ENCODE measurements at regions not wholly inside any gene's neighbourhood (a gene's known extent, or its start where the extent isn't known, plus 50 kb on each side); places are given as distances from the start of the nearest gene placed in this dataset.
A peak's percentile ranks its signal among the peaks of the same experiment; 100 is the strongest.

DNA sequence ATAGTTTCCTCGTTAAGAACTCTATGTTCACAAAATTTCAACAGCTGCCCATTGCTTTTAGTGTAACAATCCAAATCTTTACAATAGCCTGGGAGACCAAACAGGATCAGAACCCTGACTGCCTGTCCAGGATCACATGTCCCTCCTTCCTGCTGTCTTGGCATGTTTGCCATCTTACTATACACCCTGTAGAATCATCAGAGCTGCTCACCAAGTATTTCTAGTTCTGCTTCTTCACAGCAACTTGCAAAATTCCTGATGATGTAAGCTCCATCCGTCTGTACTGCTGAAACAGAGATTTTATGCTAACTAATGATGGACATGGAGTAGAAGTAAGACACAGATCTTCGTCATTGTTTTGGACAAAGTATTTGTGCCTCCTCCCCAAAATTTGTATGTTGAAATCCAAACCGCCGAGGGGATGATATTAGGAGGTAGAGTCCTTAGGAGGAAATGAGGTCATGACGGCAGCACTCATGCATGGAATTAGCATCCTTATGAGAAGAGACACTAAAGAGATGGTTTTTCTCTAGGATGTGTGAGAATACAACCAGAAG is 464.9 kb upstream of the BRINP1 start:
- DNase-seq (ENCODE audit: low read depth): no peak
- in situ Hi-C loops (cut with HindIII; ENCODE audit: low pct_unique_long_range_greater_than_20kb, low sequenced_read_pairs): no loop called here

DNA sequence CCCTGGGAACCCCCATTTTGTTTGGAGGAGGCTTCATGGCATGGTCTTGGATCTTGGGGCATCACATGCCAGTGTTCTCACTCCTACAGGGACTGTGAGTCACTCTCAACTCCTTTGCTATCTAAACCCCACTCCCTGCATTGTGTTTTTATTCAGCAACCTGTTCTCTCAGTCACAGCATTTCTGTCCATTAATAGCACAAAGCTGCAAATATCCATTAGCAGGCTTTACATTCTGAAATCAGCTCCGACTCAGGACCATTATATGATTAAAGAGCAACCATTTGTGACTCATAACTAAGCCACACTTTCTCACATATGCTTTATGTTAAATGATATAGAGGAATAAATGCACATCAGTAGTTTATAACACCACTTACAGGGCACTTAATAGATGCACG is 462.1 kb upstream of the BRINP1 start:
- no peak for DNase-seq (ENCODE audit: low read depth)
- in situ Hi-C loops (cut with HindIII; ENCODE audit: low pct_unique_long_range_greater_than_20kb, low sequenced_read_pairs): no loop called here

DNA sequence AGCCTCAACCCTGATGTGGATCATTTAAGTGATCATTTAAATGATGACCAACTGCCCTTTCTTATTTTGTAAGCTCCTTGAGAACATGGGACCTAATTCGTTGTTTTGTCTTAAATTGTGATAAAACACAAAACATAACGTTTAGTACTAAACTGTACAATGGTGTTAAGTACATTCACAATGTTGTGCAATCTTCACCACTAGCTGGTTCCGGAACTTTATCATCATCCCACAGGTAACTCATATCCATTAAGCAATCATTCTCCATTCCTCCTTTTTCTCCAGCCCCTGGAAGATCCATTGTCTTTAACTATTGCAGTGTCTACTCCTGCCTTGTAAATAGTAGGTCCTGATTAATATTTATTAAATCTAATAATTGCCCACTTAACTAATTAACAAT is 460.5 kb upstream of the BRINP1 start:
- no peak for DNase-seq (ENCODE audit: low read depth)
- in situ Hi-C loops (cut with HindIII; ENCODE audit: low pct_unique_long_range_greater_than_20kb, low sequenced_read_pairs): no loop called here

DNA sequence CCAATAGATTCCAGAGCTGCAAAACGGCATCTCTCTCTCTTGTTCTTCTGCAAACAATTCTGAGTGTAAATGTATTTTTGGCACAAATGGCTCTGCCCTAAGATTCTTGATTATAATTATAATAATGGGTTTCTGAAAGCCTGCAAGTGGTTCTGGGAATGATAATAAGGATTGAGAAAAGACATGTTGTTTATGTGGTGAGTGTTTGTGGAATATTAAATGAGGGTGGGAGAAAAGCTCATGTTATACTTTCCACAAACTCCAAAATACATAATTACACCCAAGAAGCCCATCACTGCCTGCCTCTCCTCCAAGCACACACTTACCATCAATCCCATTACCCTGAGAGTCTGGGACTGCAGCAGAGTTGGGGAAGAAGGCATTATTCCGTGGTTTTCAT is 460.0 kb upstream of the BRINP1 start:
- DNase-seq (ENCODE audit: low read depth): no peak
- in situ Hi-C loops (cut with HindIII; ENCODE audit: low pct_unique_long_range_greater_than_20kb, low sequenced_read_pairs): no loop called here

DNA sequence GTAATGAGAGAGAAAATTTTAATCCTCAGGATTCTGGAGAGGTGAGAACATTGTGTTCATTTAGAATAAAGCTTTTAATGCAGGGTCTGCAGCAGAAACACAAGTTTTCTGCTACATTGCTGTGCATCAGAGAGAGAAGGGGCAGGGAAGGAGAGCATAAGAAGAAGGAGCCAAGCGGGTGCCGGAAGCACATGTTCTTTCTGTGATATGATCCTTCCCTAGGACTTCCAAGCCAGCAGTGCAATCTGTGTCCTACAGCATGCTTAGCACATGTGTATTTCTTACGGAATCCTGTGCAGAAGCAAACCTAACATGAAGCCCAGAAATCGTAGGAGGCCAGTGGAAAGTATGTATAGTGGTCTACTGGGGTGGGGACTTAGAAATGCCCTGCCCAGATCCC is 458.3 kb upstream of the BRINP1 start:
- DNase-seq (ENCODE audit: low read depth): no peak
- in situ Hi-C loops (cut with HindIII; ENCODE audit: low pct_unique_long_range_greater_than_20kb, low sequenced_read_pairs): no loop called here

DNA sequence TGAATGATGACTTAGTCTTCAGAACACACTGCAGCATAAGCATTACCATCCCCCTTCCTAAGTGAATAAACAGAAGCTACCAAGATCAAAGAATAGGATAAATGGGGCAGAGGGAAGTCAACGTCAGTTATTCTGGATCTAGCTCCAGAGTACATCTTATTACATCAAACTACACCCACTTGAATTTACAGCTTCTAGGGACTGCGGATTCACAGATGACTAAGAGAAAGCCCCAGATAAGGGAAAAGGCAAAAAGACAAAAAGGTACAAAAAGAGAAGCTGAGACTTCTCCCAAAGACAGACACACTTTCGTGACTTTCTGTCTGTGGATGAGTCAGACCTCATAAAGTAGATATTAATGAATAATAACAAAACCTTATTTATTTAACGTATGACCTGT is 457.9 kb upstream of the BRINP1 start:
- in situ Hi-C loops (cut with HindIII; ENCODE audit: low pct_unique_long_range_greater_than_20kb, low sequenced_read_pairs): no loop called here
- no peak for DNase-seq (ENCODE audit: low read depth)

DNA sequence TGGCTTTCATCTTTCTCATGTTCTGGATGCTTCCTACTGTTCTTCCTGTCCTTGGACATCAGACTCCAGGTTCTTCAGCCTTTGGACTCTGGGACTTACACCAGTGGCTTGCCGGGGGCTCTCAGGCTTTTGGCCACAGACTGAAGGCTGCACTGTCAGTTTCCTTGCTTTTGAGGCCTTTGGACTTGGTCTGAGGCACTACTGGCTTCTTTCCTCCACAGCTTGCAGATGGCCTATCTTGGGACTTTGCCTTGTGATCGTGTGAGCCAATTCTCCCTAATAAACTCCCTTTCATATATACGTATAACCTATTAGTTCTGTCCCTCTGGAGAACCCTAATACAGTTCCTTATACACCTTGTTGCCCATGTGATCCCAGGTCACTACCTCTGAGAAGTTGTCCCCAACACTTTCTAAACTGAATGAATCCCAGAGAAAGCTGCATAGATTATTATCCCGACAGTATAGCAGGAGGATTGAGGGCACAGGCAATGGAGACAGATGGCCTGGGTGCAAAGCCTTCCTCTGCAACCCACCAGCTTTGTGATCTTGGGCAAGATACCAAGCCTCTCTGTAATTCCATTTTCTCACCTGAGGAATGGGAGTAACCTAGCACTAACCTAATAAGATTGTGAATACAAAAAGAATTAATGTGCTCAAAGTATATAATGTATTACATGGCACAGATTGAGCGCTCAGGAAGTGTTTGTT is 449.6 kb upstream of the BRINP1 start:
- in situ Hi-C loops (cut with HindIII; ENCODE audit: low pct_unique_long_range_greater_than_20kb, low sequenced_read_pairs): no loop called here
- DNase-seq (ENCODE audit: low read depth): no peak

DNA sequence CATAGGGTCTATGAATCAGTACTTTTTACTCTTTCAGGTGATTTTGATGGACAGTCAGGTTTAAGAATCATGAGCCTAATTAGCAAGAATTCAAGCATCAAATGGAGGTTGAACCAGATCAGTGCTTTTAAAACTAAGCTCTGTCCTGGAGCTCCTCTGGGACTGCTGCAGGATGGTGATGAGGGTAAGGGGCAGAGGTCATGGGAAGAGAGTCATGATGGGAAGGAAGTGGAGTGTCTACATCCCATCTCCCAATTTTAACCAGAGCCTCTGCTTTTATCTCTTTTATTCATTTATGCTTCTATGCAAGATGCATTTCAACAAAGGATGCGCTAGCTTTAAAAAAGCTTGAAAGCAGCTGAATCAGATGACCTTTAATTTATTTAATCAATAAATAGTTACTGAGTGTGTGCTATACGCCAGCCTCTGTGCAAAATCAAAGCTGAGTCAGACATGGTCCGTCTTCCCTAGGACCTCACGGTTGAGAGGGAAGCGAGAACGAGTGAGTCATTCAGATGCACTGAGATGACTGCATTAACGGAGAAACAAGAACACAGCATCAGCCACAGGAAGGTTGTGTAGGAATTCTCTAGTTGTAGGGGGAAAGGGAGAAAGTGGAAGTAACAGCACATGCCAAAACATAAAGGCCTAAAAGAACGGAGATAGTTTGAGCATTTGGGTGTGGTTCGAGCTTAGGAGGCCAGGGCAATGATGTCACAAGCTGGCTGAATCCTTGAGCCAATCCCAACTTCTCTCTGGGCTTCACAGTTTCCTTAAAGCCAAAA is 441.6 kb upstream of the BRINP1 start:
- peak; percentile 54 for DNase-seq (ENCODE audit: low read depth)
- in situ Hi-C loops (cut with HindIII; ENCODE audit: low pct_unique_long_range_greater_than_20kb, low sequenced_read_pairs): no loop called here

DNA sequence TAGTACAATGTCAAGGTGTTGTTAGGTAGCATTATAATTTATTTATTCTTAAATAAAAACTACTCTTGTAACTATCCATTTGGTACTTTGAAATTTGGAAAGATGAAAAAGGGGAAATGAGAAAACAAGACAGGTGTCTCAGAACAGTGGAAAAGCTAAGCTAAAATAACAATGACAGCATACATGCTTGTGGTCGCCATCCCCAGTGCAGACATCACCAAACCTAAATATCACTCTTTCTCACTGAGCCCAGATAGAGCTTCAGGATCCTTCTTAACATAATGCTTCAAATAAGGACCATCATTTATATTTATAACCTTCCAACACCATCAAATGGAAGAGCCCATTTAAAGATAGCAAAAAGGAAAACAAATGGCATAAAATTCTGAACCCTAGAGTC is 434.4 kb upstream of the BRINP1 start:
- in situ Hi-C loops (cut with HindIII; ENCODE audit: low pct_unique_long_range_greater_than_20kb, low sequenced_read_pairs): no loop called here
- DNase-seq (ENCODE audit: low read depth): no peak

DNA sequence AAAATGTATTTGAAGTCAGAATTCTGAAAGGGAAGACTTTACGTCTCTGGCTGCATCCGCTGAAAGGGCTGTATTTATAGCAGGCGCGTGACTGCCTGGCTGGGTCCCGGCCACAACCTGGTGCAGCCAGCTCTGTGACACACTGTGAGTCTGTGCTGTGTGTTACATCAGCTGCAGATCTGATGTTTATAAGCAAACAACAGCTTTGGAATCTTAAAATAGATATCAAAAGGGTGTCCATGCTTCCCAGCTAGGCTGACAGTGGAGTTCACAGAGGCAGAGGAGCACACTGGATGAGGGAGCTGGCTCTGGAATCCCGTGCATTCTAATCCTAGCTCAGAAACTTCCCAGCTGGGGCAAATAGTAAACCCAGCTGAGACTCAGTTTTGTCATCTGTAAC is 433.4 kb upstream of the BRINP1 start:
- DNase-seq (ENCODE audit: low read depth): no peak
- in situ Hi-C loops (cut with HindIII; ENCODE audit: low pct_unique_long_range_greater_than_20kb, low sequenced_read_pairs): no loop called here

DNA sequence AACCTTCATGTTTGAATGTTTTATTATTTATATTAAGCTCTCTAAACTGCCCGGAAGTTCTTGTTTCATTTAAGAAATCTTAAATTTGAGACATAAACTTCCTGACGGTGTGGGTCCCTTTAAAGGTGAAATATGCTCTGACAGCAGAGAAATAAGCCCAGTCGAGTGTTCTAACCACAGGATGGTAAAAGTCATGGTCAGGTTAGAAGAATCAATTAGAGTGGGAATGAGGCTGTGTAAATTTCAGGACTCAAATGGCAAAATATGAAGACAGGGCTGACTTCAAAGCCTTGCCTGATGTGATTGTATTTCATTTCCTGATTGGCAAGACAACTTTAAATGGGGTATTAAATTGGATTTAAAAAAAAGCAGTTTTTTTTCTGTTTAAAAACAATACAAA is 432.9 kb upstream of the BRINP1 start:
- in situ Hi-C loops (cut with HindIII; ENCODE audit: low pct_unique_long_range_greater_than_20kb, low sequenced_read_pairs): no loop called here
- no peak for DNase-seq (ENCODE audit: low read depth)

DNA sequence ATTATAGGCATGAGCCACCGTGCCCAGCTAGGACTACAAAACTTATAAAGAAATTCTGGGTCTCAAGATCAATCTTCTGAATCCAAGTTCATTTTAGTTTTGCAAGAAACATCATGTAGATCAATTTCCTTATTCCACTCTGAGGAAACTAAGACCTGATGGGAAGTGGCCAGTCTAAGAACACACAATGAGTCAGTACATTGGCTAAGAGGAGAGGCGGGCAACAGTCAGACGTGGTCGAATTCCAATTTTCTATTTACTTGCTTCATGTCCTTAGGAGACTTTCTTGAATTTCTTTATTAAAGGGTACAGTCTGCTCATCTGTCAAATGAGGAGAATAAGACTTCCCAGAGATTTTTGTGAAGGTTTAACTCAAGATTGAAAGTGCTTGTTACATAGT is 432.1 kb upstream of the BRINP1 start:
- DNase-seq (ENCODE audit: low read depth): no peak
- in situ Hi-C loops (cut with HindIII; ENCODE audit: low pct_unique_long_range_greater_than_20kb, low sequenced_read_pairs): no loop called here

DNA sequence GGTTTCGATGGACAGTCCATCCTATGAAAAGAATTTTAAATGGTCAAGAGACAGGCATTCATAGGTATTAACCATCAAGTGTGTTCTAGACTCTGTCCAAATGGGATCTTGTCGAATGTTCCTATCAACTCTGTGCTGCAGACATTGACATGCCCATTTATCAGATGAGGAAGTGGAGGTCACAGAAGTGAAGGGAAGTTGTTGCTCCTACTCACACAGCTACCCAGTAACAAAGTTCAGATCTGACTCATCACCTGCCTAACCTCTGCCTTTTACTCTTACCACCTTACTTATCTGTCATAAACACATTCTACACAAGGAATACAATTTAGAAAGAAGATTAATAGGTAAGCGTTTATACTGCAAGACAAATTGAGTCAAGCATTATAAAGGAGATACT is 426.2 kb upstream of the BRINP1 start:
- in situ Hi-C loops (cut with HindIII; ENCODE audit: low pct_unique_long_range_greater_than_20kb, low sequenced_read_pairs): no loop called here
- no peak for DNase-seq (ENCODE audit: low read depth)

DNA sequence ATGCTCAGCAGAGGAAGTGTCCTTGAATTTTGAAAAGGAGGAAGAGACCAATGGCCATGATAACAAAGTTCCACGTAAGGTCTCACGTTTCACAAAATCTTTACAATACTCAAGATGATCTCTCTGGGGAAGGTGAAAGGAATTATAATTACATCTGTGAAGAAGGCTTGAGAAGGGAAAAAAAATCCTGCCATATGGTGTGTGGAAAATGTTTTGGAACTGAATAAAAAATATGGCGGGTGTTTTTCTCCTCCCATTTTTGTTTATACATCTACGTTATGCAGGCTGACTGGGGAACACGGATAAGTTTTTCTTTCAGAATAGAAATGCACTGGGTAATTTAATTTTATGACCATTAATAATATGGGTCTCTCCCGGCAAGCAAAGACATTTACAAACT is 425.6 kb upstream of the BRINP1 start:
- in situ Hi-C loops (cut with HindIII; ENCODE audit: low pct_unique_long_range_greater_than_20kb, low sequenced_read_pairs): no loop called here
- DNase-seq (ENCODE audit: low read depth): no peak

DNA sequence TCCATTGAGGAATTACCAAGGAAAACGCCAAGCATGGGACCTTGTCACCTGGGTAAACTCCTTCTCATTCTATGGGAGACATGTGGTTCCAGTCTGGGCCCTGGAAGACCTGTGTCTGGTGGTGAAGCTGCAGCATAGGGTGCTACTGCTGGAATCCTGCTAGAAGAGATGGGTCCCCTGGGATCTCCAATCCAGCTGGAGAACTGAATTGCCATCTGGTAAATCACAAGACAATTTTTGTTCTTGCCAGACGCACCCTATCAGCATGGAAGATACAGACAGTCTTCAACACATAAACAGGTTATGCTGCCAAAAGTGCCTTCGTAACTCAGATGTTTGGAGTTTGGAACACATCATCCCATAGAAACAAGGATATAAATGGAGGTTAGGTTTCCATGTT is 424.0 kb upstream of the BRINP1 start:
- no peak for DNase-seq (ENCODE audit: low read depth)
- in situ Hi-C loops (cut with HindIII; ENCODE audit: low pct_unique_long_range_greater_than_20kb, low sequenced_read_pairs): no loop called here

DNA sequence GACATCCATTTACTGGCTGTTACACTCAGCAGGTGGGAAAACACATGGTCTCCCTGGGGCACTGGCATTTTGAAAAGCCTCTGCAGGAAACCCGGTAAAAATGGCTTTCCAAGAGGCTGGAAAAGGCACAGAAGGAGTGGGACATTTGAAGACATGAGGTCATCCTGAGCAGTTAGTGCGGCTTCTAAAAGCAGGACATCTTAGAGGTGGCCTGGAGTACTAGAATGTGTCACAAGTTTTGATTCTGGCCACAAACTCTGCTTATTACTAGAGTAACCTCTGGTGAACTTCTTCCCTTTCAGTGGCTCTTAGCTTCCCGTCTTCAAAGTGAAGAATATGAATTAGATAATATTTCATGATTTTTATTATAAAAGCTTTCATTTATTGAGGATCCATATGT is 423.0 kb upstream of the BRINP1 start:
- in situ Hi-C loops (cut with HindIII; ENCODE audit: low pct_unique_long_range_greater_than_20kb, low sequenced_read_pairs): no loop called here
- DNase-seq (ENCODE audit: low read depth): no peak

DNA sequence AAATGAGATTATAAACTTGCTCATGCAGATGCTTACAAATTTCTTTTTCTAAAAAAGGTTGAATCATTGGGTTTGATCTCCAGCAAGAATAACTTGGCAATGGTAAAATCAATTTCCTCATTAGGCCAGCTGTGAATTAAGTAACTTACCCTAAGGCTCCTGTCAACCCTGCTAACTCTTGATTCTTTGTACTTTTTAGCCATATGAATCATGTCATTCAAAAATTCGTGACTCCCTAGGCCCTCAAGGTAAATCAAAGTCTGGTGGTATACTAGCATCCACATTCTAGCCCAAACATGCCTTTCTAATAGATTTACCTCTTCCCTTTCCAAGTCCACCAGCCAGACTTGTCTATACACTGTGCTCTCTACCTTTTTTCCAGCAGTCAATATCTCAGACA is 420.8 kb upstream of the BRINP1 start:
- no peak for DNase-seq (ENCODE audit: low read depth)
- in situ Hi-C loops (cut with HindIII; ENCODE audit: low pct_unique_long_range_greater_than_20kb, low sequenced_read_pairs): no loop called here

DNA sequence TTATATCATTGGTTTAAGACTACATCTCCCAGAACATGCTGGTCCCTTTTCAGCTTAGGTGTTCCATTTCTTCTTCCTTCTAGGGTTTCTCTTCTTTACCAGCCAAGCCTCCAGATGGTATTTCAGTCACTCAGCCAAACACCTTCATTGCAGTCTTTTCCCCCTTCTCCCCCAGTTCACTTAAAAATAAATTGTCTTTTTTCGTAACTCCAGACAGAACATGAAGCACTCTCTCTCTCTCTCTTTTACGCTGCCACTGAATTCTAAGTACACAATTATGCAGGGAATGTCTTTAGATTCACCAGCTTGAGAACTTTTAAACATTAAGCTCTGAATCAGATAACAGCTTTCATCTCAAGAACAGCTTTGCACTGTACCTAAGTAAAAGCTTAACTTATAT is 419.7 kb upstream of the BRINP1 start:
- DNase-seq (ENCODE audit: low read depth): no peak
- in situ Hi-C loops (cut with HindIII; ENCODE audit: low pct_unique_long_range_greater_than_20kb, low sequenced_read_pairs): no loop called here

DNA sequence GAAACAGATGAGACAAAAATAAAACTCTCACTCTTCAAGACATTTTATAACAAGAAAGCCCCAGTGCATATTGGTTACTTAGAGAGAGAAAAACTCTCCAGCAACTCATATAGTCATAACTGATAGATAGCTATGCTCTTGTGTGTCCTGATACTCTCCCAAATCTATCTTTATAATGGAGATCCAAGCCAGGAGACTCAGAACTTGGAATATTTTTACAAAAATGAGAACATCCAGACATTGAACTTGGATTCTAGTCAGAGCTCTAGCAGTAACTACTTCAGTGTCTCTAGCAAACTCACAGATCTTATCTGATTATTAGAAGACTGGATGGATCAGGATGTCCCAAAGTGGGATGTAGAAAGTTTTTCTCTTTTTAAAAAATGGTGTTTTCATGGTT is 412.7 kb upstream of the BRINP1 start:
- in situ Hi-C loops (cut with HindIII; ENCODE audit: low pct_unique_long_range_greater_than_20kb, low sequenced_read_pairs): no loop called here
- DNase-seq (ENCODE audit: low read depth): no peak

DNA sequence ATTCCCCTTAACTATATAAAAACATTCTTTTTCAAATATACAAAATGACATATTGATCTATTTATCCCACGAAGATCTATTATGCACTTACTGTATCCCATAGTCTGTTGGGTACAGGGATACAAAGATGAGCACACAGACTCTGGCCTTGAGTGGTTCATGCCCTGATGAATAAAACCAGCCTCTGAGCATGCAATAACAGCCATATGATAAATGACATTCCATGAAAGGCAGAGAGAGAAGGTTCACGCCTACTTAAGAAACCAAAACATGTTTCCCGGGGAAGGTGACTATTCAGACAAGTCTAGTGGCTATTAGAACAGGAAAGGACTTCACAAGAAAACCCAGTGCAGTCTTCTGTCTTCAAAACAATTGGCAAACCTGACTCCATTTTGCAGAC is 406.2 kb upstream of the BRINP1 start:
- no peak for DNase-seq (ENCODE audit: low read depth)
- in situ Hi-C loops (cut with HindIII; ENCODE audit: low pct_unique_long_range_greater_than_20kb, low sequenced_read_pairs): no loop called here

Data from Caki2 (cell line).